H1 (cell line): ENCODE measurements at regions not wholly inside any gene's neighbourhood (a gene's known extent, or its start where the extent isn't known, plus 50 kb on each side); places are given as distances from the start of the nearest gene placed in this dataset.

Experiments used
- CBX5 ChIP-seq: fragments of 300-800, 300-1000 bp; sonication (generic); IDR thresholded peaks from 2 replicates; pipeline ENCODE4 v1.7.1; 2016; ENCODE audit warnings: antibody characterized with exemption, low read length, low read depth
- JUND ChIP-seq: IDR thresholded peaks from 2 replicates; pipeline ENCODE4 v1.6.1; 2011; ENCODE audit warnings: mild to moderate bottlenecking, improper control_type of control experiment, low read length
- POLR2AphosphoS5 ChIP-seq: IDR thresholded peaks from 2 replicates; pipeline ENCODE4 v1.6.1; 2011; ENCODE audit warnings: low read depth, low read length
- RAD21 ChIP-seq, 2 experiments: IDR thresholded peaks in 1 of 2; conservative IDR thresholded peaks in 1 of 2; 2 replicates each; pipeline ENCODE4 v1.6.1; 2011; ENCODE audit warnings: low read depth in 2 of 2, low read length in 2 of 2, improper control_type of control experiment in 1 of 2, inconsistent platforms in 1 of 2, mild to moderate bottlenecking in 1 of 2, moderate library complexity in 1 of 2
- SRF ChIP-seq: IDR thresholded peaks from 2 replicates; pipeline ENCODE4 v1.6.1; 2011; ENCODE audit warnings: mild to moderate bottlenecking, low read depth, low read length, moderate library complexity

DNA sequence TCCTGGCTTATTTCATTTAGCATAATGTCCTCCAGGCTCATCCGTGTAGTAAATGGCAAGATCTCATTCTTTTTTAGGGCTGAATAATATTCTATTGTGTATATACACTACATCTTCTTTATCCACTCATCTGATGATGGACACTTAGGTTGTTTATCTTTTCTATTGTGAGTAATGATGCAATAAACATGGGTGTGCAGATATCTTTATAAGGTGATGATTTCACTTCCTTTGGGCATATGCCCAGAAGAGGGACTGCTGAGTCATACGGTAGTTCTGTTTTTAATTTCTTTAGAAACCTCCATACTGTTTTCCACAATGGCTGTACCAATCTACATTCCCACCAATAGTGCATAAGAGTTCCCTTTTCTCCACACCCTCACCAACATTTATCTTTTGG lies 317.6 kb upstream of the CNKSR2 start (continued):
- TF ChIP-seq RAD21 (IDR thresholded peaks at IDR 0.05 in 1 of 2, conservative IDR thresholded peaks at IDR 0.05 in 1 of 2; ENCODE audit: low read depth in 2 of 2, low read length in 2 of 2) (no peak), POLR2AphosphoS5 (no peak), JUND (no peak), CBX5 (no peak), SRF (no peak)
